H1 (cell line): ENCODE measurements at regions not wholly inside any gene's neighbourhood (a gene's known extent, or its start where the extent isn't known, plus 50 kb on each side); places are given as distances from the start of the nearest gene placed in this dataset.

Source experiments
- CTCF ChIA-PET: fragments of 300-600 bp; sonication (Branson Sonifier 250); formaldehyde crosslinking; loops from one replicate; lab custom pipeline; 2021; ENCODE audit not compliant: partially characterized antibody; lab: Charles Lee
- POLR2A ChIA-PET: fragments of 300-600 bp; sonication (Branson Sonifier 250); formaldehyde crosslinking; loops from one replicate; lab custom pipeline; 2021; ENCODE audit warnings: inconsistent platforms; ENCODE audit not compliant: partially characterized antibody; lab: Charles Lee
- DNase-seq, 2 experiments: peaks; one replicate each; pipeline versions ENCODE4 v3.0.0 to v3.0.0-alpha.2; 2010 to 2022; ENCODE audit warnings: low spot score in 2 of 2, low read depth in 1 of 2, mixed read lengths in 1 of 2
- FAIRE-seq: peaks from 2 replicates; lab custom pipeline; 2011; peaks lifted over from hg19 to GRCh38; lab: Jason Lieb, UNC
- H2AFZ ChIP-seq: 2 replicates; pipeline ENCODE4 v1.8.1; 2012; ENCODE audit warnings: low read length, inconsistent platforms
- H2AK5ac ChIP-seq: 2 replicates; pipeline ENCODE4 v1.6.1; 2013; ENCODE audit warnings: low read depth, low read length
- H2BK120ac ChIP-seq: replicated peaks from 2 replicates; pipeline ENCODE3; 2013; ENCODE audit warnings: low read depth, low read length, inconsistent platforms
- H2BK12ac ChIP-seq: 2 replicates; pipeline ENCODE4 v1.6.1; 2013; ENCODE audit warnings: low read depth, low read length
- H2BK15ac ChIP-seq: 2 replicates; pipeline ENCODE4 v1.6.1; 2013; ENCODE audit warnings: low read length
- H2BK20ac ChIP-seq: 2 replicates; pipeline ENCODE4 v1.6.1; 2013; ENCODE audit warnings: low read length
- H2BK5ac ChIP-seq: 2 replicates; pipeline ENCODE4 v1.6.1; 2013; ENCODE audit warnings: low read depth, low read length
- H3K14ac ChIP-seq: 2 replicates; pipeline ENCODE4 v1.6.1; 2013; ENCODE audit warnings: inconsistent platforms; ENCODE audit not compliant: insufficient read length
- H3K18ac ChIP-seq: 2 replicates; pipeline ENCODE4 v1.6.1; 2013; ENCODE audit warnings: low read length; ENCODE audit errors: extremely low read depth
- H3K23ac ChIP-seq: 2 replicates; pipeline ENCODE4 v1.6.1; 2013; ENCODE audit warnings: inconsistent platforms; ENCODE audit not compliant: insufficient read length
- H3K23me2 ChIP-seq: 2 replicates; pipeline ENCODE4 v1.6.1; 2013; ENCODE audit warnings: low read depth, low read length
- H3K27ac ChIP-seq: 2 replicates; pipeline ENCODE4 v1.6.1; 2011; ENCODE audit warnings: low read depth, low read length, inconsistent platforms
- H3K27me3 ChIP-seq, 4 experiments: replicated peaks in 1 of 4; 1 replicate in 1 of 4; 2 replicates in 3 of 4; pipeline versions ENCODE4 v1.6.1 to v1.8.1; 2011 to 2013; ENCODE audit warnings: low read length in 3 of 4, mild to moderate bottlenecking in 3 of 4, inconsistent platforms in 2 of 4, mixed read lengths in 2 of 4, moderate library complexity in 1 of 4; ENCODE audit not compliant: control insufficient read depth in 3 of 4, insufficient read depth in 3 of 4; ENCODE audit errors: extremely low read depth in 1 of 4
- H3K36me3 ChIP-seq, 4 experiments: 2 replicates each; pipeline versions ENCODE4 v1.6.1 to v1.8.1; 2011 to 2013; ENCODE audit warnings: mild to moderate bottlenecking in 4 of 4, low read length in 3 of 4, moderate library complexity in 2 of 4, control low read depth in 1 of 4, inconsistent platforms in 1 of 4; ENCODE audit not compliant: insufficient read depth in 4 of 4, control insufficient read depth in 2 of 4
- H3K4ac ChIP-seq: replicated peaks from 2 replicates; pipeline ENCODE3; 2013; ENCODE audit warnings: low read length, low read depth, mixed read lengths, inconsistent platforms; ENCODE audit not compliant: insufficient read length
- H3K4me1 ChIP-seq, 4 experiments: replicated peaks in 1 of 4; 1 replicate in 1 of 4; 2 replicates in 3 of 4; pipeline versions ENCODE4 v1.6.1 to v1.8.1; 2011 to 2013; ENCODE audit warnings: low read length in 3 of 4, inconsistent platforms in 2 of 4, mixed read lengths in 1 of 4; ENCODE audit not compliant: insufficient read depth in 4 of 4, control insufficient read depth in 3 of 4
- H3K4me2 ChIP-seq, 2 experiments: 2 replicates each; pipeline versions ENCODE4 v1.6.1 to v1.8.1; 2011 to 2013; ENCODE audit warnings: low read depth in 2 of 2, low read length in 2 of 2, control low read depth in 1 of 2, inconsistent platforms in 1 of 2, mild to moderate bottlenecking in 1 of 2; ENCODE audit not compliant: insufficient read depth in 1 of 2
- H3K4me3 ChIP-seq, 4 experiments: fragments of 200-600, 300-600 bp in 1 of 4; sonication (generic), shearing (Covaris generic), sonication (Bioruptor Twin) in 1 of 4; 2 replicates each; pipeline versions ENCODE4 v1.5.1 to v1.8.1; 2011 to 2016; ENCODE audit warnings: low read length in 4 of 4, low read depth in 3 of 4, control low read depth in 2 of 4, inconsistent platforms in 2 of 4, mild to moderate bottlenecking in 2 of 4, mixed read lengths in 1 of 4, moderate library complexity in 1 of 4; ENCODE audit not compliant: insufficient read depth in 2 of 4; ENCODE audit errors: extremely low read depth in 1 of 4
- H3K56ac ChIP-seq: replicated peaks from 2 replicates; pipeline ENCODE3; 2013; ENCODE audit warnings: low read depth, mild to moderate bottlenecking, mixed read lengths, low read length, inconsistent platforms; ENCODE audit not compliant: insufficient read length
- H3K79me1 ChIP-seq: 2 replicates; pipeline ENCODE4 v1.6.1; 2013; ENCODE audit warnings: low read depth, low read length, control low read depth
- H3K79me2 ChIP-seq, 2 experiments: 2 replicates each; pipeline versions ENCODE4 v1.6.1 to v1.8.1; 2012 to 2013; ENCODE audit warnings: low read length in 2 of 2, mild to moderate bottlenecking in 2 of 2, inconsistent platforms in 1 of 2; ENCODE audit not compliant: insufficient read depth in 2 of 2, control insufficient read depth in 1 of 2
- H3K9ac ChIP-seq, 4 experiments: replicated peaks in 1 of 4; 1 replicate in 1 of 4; 2 replicates in 3 of 4; pipeline versions ENCODE4 v1.6.1 to v1.8.1; 2011 to 2013; ENCODE audit warnings: low read depth in 3 of 4, low read length in 3 of 4, control low read depth in 2 of 4, mild to moderate bottlenecking in 2 of 4, moderate library complexity in 2 of 4, inconsistent platforms in 1 of 4; ENCODE audit errors: extremely low read depth in 1 of 4
- H3K9me3 ChIP-seq, 2 experiments: 2 replicates each; pipeline versions ENCODE4 v1.6.1 to v1.8.1; 2012 to 2013; ENCODE audit warnings: mild to moderate bottlenecking in 2 of 2, moderate library complexity in 2 of 2, control low read depth in 1 of 2, inconsistent platforms in 1 of 2, low read depth in 1 of 2, low read length in 1 of 2, mixed read lengths in 1 of 2; ENCODE audit not compliant: insufficient read depth in 2 of 2
- H4K20me1 ChIP-seq, 2 experiments: replicated peaks in 1 of 2; 2 replicates each; pipeline versions ENCODE3 to v1.8.1; 2011 to 2013; ENCODE audit warnings: inconsistent platforms in 2 of 2, low read length in 2 of 2, mild to moderate bottlenecking in 1 of 2; ENCODE audit not compliant: insufficient read depth in 2 of 2, control insufficient read depth in 1 of 2
- H4K5ac ChIP-seq: 2 replicates; pipeline ENCODE4 v1.6.1; 2013; ENCODE audit warnings: low read length, low read depth, mixed read lengths, inconsistent platforms; ENCODE audit not compliant: insufficient read length
- H4K8ac ChIP-seq: 2 replicates; pipeline ENCODE4 v1.8.0; 2013; ENCODE audit warnings: mild to moderate bottlenecking, moderate library complexity, low read length, inconsistent platforms; ENCODE audit not compliant: insufficient read depth; ENCODE audit errors: extremely low read depth
- H4K91ac ChIP-seq: replicated peaks from 2 replicates; pipeline ENCODE3; 2013; ENCODE audit warnings: low read length, mixed read lengths, inconsistent platforms; ENCODE audit not compliant: insufficient read length
- ATF3 ChIP-seq: IDR thresholded peaks from 2 replicates; pipeline ENCODE4 v1.6.1; 2011; ENCODE audit warnings: low read depth, mild to moderate bottlenecking, low read length; ENCODE audit not compliant: insufficient read depth
- EP300 ChIP-seq, 2 experiments: IDR thresholded peaks; 1 replicate in 1 of 2; 2 replicates in 1 of 2; pipeline ENCODE4 v1.6.1; 2011 to 2012; ENCODE audit warnings: low read depth in 2 of 2, low read length in 2 of 2, mild to moderate bottlenecking in 2 of 2, borderline replicate concordance in 1 of 2, inconsistent platforms in 1 of 2, moderate library complexity in 1 of 2
- KDM5A ChIP-seq: fragments of 200-600 bp; IDR thresholded peaks from 2 replicates; pipeline ENCODE4 v1.7.1; 2012; ENCODE audit warnings: mild to moderate bottlenecking, low read length, inconsistent platforms, mixed read lengths
- SIN3A ChIP-seq, 2 experiments: IDR thresholded peaks in 1 of 2; conservative IDR thresholded peaks in 1 of 2; 2 replicates each; pipeline ENCODE4 v1.6.1; 2011 to 2012; ENCODE audit warnings: low read length in 2 of 2, improper control_type of control experiment in 1 of 2, low read depth in 1 of 2, mild to moderate bottlenecking in 1 of 2
- SIX5 ChIP-seq: IDR thresholded peaks from 2 replicates; pipeline ENCODE4 v1.6.1; 2011; ENCODE audit warnings: mild to moderate bottlenecking, low read depth, low read length
- SP1 ChIP-seq: IDR thresholded peaks from 2 replicates; pipeline ENCODE4 v1.6.1; 2011; ENCODE audit warnings: low read depth, low read length
- SP4 ChIP-seq: IDR thresholded peaks from 2 replicates; pipeline ENCODE4 v1.6.1; 2012; ENCODE audit warnings: low read length, inconsistent platforms
- WGBS, 2 experiments: shearing (Covaris generic) in 1 of 2; methylation state at CpG; one replicate each; pipeline versions ENCODE4 v1.1.6 to v1.1.7; 2013 to 2015; ENCODE audit warnings: low lambda C conversion rate in 2 of 2, mixed read lengths in 2 of 2, inconsistent platforms in 1 of 2, low coverage in 1 of 2, missing lambda C conversion rate in 1 of 2; ENCODE audit not compliant: insufficient replicate concordance in 2 of 2, insufficient coverage in 1 of 2, insufficient read length in 1 of 2; ENCODE audit errors: extremely low coverage in 1 of 2, missing lambda C conversion rate in 1 of 2; 5-methylcytosine and 5-hydroxymethylcytosine counted together
- TF ChIP-seq, protein P1 (sequence below): IDR thresholded peaks from 2 replicates; pipeline ENCODE4 v1.6.1; 2012; ENCODE audit warnings: low read length, inconsistent platforms

- peaks cover 2% of the 10 kb centered on the region; the same call in 1 of the 2 replicates for H3K23me2 ChIP-seq
- no peaks in the 10 kb centered on the region for H3K79me1 ChIP-seq
- H3K79me2 ChIP-seq, result no peaks in the 10 kb centered on the region
- no peak overlapping the region for H2AFZ ChIP-seq
- no peaks in the 10 kb centered on the region for H3K9me3 ChIP-seq
- CTCF ChIA-PET, result no interaction called here
- WGBS, 2 experiments, result 92% methylated on average over 13 of the region's 13 CpGs; no CpG with 5 or more reads in 1 of the 2 experiments
- no peaks in the 10 kb centered on the region for H3K36me3 ChIP-seq
- no peak overlapping the region for H2BK120ac ChIP-seq
- no peaks in the 10 kb centered on the region; a peak in 1 of 7 replicates for H3K4me1 ChIP-seq
- H3K9ac ChIP-seq, result no peak overlapping the region
- no peak overlapping the region for H3K23ac ChIP-seq
- H3K4me2 ChIP-seq, result no peak overlapping the region
- H3K56ac ChIP-seq, result no peak overlapping the region
- H3K27me3 ChIP-seq, result no peaks in the 10 kb centered on the region
- no peak overlapping the region for H3K4me3 ChIP-seq
- H3K18ac ChIP-seq, result no peak overlapping the region
- H4K20me1 ChIP-seq, result peaks cover 0 to 2% of the 10 kb centered on the region in 2 experiments
- no peak overlapping the region for H4K8ac ChIP-seq
- H3K27ac ChIP-seq, result no peak overlapping the region
- no peak overlapping the region for H2BK5ac ChIP-seq
- TF ChIP-seq EP300 (IDR thresholded peaks at IDR 0.05; ENCODE audit: borderline replicate concordance in 1 of 2, low read depth in 2 of 2, low read length in 2 of 2), result no peak
- TF ChIP-seq, protein P1, sequence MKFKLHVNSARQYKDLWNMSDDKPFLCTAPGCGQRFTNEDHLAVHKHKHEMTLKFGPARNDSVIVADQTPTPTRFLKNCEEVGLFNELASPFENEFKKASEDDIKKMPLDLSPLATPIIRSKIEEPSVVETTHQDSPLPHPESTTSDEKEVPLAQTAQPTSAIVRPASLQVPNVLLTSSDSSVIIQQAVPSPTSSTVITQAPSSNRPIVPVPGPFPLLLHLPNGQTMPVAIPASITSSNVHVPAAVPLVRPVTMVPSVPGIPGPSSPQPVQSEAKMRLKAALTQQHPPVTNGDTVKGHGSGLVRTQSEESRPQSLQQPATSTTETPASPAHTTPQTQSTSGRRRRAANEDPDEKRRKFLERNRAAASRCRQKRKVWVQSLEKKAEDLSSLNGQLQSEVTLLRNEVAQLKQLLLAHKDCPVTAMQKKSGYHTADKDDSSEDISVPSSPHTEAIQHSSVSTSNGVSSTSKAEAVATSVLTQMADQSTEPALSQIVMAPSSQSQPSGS, result no peak
- no peak for TF ChIP-seq KDM5A
- TF ChIP-seq SIN3A (conservative IDR thresholded peaks at IDR 0.05 in 1 of 2, IDR thresholded peaks at IDR 0.05 in 1 of 2; ENCODE audit: low read depth in 1 of 2, low read length in 2 of 2), result no peak
- no peak for TF ChIP-seq SIX5
- TF ChIP-seq SP1, result no peak
- no peak for TF ChIP-seq ATF3
- TF ChIP-seq SP4, result no peak
- H3K14ac ChIP-seq, result no peak overlapping the region
- no peak overlapping the region for H2AK5ac ChIP-seq
- H2BK15ac ChIP-seq, result no peak overlapping the region
- H3K4ac ChIP-seq, result no peak overlapping the region
- FAIRE-seq (no peak), DNase-seq (no peak)
- no peak overlapping the region for H4K91ac ChIP-seq
- no peak overlapping the region for H2BK12ac ChIP-seq
- POLR2A ChIA-PET, result no interaction called here
- H2BK20ac ChIP-seq, result no peak overlapping the region
- H4K5ac ChIP-seq, result no peak overlapping the region
Measured at GRCh38 chr22:49082451-49082850, 745.2 kb downstream of the BRD1 start.
